HepG2 (cell line): ENCODE measurements at regions not wholly inside any gene's neighbourhood (a gene's known extent, or its start where the extent isn't known, plus 50 kb on each side); places are given as distances from the start of the nearest gene placed in this dataset.

Experiments
- CBX5 ChIP-seq: sonication (generic); formaldehyde crosslinking; IDR thresholded peaks from 2 replicates; pipeline ENCODE4 v1.4.0; 2020; ENCODE audit warnings: missing genetic modification reagents, borderline replicate concordance
- ZFX ChIP-seq: sonication (generic); formaldehyde crosslinking; IDR thresholded peaks from 2 replicates; pipeline ENCODE4 v1.4.0; 2020; ENCODE audit warnings: mild to moderate bottlenecking, low read depth, missing genetic modification reagents, moderate library complexity
- ZSCAN22 ChIP-seq: sonication (generic); formaldehyde crosslinking; IDR thresholded peaks from 2 replicates; pipeline ENCODE4 v1.4.0; 2020; ENCODE audit warnings: mild to moderate bottlenecking, missing genetic modification reagents
- TF ChIP-seq, protein P1 (sequence below): sonication (generic); formaldehyde crosslinking; IDR thresholded peaks from 2 replicates; pipeline ENCODE4 v1.5.0; 2020; ENCODE audit warnings: mild to moderate bottlenecking, missing genetic modification reagents, moderate library complexity

DNA sequence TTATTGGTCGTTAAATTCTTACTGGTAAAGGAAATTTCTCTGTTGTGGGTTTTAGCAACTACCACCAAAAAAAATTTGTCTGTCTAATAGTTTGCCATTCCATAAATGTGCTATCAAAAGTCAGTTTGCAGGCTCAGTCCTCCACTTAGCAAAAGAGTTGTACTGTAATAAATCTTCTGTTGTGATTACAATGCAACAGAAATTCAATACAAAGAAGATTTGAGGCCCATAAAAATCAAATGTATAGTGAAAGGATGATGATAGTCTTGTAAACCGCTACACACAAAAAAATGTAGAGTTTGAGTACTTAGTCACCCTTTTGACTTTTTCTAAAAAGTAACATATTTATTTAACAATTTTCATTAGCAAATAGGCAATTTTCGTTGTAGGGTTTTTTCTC lies 251.7 kb downstream of the VGLL3 start:
- TF ChIP-seq ZFX (CRISPR knock-in tag) (no peak), ZSCAN22 (CRISPR knock-in tag) (no peak), CBX5 (CRISPR knock-in tag) (no peak)
- TF ChIP-seq, protein P1, sequence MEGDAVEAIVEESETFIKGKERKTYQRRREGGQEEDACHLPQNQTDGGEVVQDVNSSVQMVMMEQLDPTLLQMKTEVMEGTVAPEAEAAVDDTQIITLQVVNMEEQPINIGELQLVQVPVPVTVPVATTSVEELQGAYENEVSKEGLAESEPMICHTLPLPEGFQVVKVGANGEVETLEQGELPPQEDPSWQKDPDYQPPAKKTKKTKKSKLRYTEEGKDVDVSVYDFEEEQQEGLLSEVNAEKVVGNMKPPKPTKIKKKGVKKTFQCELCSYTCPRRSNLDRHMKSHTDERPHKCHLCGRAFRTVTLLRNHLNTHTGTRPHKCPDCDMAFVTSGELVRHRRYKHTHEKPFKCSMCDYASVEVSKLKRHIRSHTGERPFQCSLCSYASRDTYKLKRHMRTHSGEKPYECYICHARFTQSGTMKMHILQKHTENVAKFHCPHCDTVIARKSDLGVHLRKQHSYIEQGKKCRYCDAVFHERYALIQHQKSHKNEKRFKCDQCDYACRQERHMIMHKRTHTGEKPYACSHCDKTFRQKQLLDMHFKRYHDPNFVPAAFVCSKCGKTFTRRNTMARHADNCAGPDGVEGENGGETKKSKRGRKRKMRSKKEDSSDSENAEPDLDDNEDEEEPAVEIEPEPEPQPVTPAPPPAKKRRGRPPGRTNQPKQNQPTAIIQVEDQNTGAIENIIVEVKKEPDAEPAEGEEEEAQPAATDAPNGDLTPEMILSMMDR (CRISPR knock-in tag) = no peak
